ENCODE measurements at regions not wholly inside any gene's neighbourhood (a gene's known extent, or its start where the extent isn't known, plus 50 kb on each side); places are given as distances from the start of the nearest gene placed in this dataset.
"Not testable (repeated sequence)": the region's sequence is repeated elsewhere in the genome, so short reads cannot be mapped to it uniquely, and the experiment has no call there.

DNA sequence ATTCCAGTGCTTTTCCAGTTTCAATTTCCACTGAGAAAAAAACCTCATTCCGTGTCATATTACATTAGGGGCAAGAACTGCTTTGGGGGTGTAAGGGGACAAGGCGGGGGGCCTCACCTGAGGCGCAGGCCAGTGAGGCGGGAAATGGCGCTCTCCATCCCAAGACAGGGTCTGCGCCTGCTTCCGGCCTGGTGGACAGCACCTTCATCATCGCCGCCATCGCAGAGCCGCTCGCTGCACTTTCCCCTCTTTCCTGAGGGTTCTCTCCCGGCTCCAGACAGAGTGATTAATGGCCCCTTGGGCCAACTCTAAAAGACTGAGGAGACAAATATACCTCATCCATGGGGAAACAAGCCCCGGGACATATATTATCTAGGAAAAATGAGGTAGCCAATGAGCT, 270.0 kb upstream of the SOX4 start:
- Histone ChIP-seq H3K27me3 (no peaks in the 10 kb centered on the region), H3K27ac (no peak overlapping the region), H3K4me1 (no peaks in the 10 kb centered on the region), H3K9me3 (replicated peaks) (no peaks in the 10 kb centered on the region), H3K36me3 (no peaks in the 10 kb centered on the region), H3K4me3 (no peak overlapping the region)
- DNase-seq = no peak

DNA sequence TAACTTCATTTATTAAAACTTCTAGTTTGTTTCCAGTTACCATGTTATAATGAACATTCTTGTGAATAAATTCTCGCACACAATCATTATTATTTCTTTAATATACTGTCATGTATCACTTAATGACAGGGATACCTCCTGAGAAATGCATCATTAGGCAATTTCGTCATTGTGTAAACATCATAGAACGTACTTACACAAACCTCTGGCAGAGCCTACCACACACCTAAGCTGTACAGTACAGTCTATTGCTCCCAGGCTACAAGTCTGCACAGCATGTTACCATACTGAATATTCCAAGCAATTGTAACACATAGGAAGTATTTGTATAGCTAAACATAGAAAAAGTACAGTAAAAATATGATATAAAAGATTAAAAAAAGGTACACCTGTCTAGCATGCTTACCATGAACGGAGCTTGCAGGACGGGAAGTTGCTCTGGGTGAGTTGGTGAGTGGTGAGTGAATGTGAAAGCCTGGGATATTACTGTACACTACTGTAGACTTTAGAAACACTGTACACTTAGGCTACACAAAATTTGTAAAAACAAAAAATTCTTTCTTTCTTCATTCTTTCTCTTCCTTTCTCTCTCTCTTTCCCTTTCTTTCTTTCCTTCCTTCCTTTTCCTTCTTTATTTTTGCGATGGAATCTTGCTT, 268.2 kb upstream of the SOX4 start:
- Histone ChIP-seq H3K4me3 (no peak overlapping the region), H3K4me1 (no peaks in the 10 kb centered on the region), H3K27ac (no peak overlapping the region), H3K36me3 (no peaks in the 10 kb centered on the region), H3K9me3 (replicated peaks) (no peaks in the 10 kb centered on the region), H3K27me3 (no peaks in the 10 kb centered on the region)
- DNase-seq = no peak

DNA sequence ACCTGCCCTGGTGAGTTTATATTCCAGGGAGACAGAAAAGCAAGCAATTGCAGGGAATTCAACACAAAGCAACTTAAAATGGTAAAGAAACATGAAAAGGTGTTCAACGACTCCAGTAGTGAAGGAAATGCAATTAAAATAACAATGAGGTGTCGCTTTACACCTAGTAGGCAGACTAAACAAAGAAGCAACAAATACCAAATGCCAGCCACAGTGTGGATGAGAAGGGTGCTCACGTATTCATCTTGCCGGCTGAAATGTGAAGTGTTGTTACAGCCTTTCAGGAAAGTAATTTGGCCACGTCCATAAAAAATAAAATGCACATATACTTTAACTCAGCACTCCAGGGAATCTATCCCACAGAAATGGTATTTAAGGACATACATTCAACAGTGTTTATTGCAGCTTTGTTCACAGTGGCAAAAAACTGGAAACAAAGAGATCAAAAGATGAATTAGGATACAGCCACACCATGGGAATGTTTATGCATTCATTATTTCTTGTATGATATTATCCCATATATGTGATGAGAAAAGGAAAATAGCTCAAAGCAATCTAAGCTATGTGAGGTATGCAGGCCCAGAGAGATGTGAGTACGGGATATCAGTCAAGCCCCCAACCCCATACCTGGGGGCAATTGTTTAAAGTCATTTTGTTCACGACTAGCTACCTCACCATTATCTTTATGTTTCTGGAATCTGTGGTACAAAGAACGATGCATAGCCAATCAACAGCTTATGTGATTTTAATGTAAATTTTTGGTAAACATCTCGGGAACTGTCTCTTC, 266.0 kb upstream of the SOX4 start:
- Histone ChIP-seq H3K27ac (no peak overlapping the region), H3K4me1 (no peaks in the 10 kb centered on the region), H3K27me3 (no peaks in the 10 kb centered on the region), H3K4me3 (no peak overlapping the region), H3K36me3 (no peaks in the 10 kb centered on the region), H3K9me3 (replicated peaks) (no peaks in the 10 kb centered on the region)
- no peak for DNase-seq

DNA sequence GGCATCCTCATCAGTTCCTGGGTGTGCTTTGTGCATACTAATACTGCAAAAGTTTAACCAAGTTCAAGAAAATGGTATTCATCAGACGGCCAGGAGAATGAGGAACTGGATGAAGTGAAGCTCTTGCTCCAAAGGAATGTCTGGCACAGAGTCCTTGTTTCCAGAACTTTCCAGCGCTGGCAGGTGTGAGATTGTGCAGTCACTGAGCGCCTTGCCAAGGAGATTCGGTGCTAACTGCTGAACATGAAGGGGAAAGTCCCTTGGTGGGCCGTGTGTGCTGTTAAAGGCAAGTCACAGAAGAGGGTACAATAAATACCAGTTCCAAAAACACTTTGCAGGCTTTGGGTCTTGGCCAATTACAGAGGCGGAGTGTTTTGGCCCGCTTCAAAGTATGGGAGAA, 262.3 kb upstream of the SOX4 start:
- Histone ChIP-seq H3K9me3 (replicated peaks) (no peaks in the 10 kb centered on the region), H3K27ac (no peak overlapping the region), H3K4me3 (no peak overlapping the region), H3K4me1 (no peaks in the 10 kb centered on the region), H3K27me3 (no peaks in the 10 kb centered on the region), H3K36me3 (no peaks in the 10 kb centered on the region)
- DNase-seq = no peak

DNA sequence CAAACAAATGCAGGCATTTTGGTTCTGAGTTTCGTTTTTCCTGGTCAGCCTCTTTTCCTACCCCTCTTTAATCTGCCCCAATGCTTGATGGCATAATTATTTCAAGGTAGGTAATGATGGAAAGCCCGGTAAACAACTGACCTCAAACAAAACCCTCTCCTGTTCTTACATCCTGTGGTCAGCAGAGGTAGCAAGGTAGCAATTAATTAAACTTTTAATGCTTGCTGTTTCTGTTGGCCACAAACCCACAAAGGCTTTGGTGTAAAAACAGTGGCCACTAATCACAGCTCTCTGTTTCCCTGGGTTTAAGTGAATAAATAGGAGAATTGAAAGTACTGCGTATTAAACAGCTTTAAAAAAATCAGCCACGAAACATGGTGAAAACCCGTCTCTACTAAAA, 261.5 kb upstream of the SOX4 start:
- Histone ChIP-seq H3K27me3 (no peaks in the 10 kb centered on the region), H3K4me1 (no peaks in the 10 kb centered on the region), H3K9me3 (replicated peaks) (no peaks in the 10 kb centered on the region), H3K4me3 (no peak overlapping the region), H3K27ac (no peak overlapping the region), H3K36me3 (no peaks in the 10 kb centered on the region)
- no peak for DNase-seq

DNA sequence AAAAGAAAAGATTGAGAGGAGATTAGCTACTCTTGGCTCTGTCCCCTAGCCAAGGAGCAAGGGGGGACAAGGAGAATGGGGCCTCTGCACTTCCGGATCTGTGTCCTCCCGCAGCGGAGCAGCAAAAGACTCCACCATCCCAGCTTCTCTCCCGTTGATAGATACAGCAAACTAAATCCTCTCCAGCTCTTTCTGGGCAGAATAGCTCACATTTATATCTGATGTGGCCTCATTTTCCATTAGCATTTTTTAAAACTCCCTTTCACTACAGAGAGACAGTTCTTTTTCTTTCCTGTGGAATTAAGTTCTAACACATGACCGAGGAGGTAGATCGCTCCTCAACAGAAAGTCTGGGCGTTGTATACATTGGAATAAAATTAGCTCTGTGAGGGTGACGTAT, 260.9 kb upstream of the SOX4 start:
- Histone ChIP-seq H3K9me3 (replicated peaks) (no peaks in the 10 kb centered on the region), H3K36me3 (no peaks in the 10 kb centered on the region), H3K4me1 (no peaks in the 10 kb centered on the region), H3K27ac (no peak overlapping the region), H3K27me3 (no peaks in the 10 kb centered on the region), H3K4me3 (no peak overlapping the region)
- DNase-seq = no peak

DNA sequence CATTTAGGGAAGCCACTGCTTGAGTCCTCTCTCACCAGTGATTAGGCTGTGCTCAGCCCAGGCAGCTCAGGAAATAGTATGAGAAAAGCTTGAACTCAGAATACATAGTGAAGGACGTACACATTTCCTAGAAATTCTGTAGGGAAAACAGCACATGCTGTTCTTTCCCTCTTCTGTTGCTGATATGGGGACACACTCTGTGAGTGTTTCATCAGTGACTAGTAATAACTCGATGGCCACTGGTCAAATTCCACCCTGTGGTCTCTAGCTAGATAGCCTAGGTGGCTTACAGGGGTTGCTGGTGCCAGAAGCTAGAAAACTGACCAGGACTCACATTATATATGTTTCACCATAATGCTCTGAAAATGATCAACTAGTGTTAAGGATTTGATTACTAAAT, 259.8 kb upstream of the SOX4 start:
- no peak for DNase-seq

DNA sequence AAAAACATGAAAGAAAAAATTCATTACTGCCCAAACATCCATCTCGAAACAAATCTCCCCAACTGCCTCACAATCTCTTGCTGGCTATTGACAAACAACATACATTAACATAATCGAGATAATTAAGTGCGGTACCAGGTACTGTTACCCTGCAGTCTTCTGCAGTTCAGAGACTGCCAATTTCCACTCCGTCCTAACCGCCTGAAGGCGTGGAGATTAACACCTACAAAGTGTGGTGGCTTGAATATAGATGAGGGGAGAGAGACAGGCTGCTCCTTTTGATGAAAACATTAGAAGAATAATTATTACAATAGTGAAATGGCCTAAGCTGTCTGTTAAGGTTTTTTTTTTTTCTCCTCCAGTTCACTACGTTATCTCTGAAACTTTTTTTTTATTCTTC, 258.9 kb upstream of the SOX4 start:
- no peaks in the 10 kb centered on the region for H3K4me1 ChIP-seq
- no peaks in the 10 kb centered on the region for H3K36me3 ChIP-seq
- H3K9me3 ChIP-seq (replicated peaks) = no peaks in the 10 kb centered on the region
- no peak for DNase-seq
- no peak overlapping the region for H3K4me3 ChIP-seq
- no peaks in the 10 kb centered on the region for H3K27me3 ChIP-seq
- H3K27ac ChIP-seq = no peak overlapping the region

More for the DNA sequence above, 259.8 kb upstream of the SOX4 start:
- H3K27ac ChIP-seq = no peak overlapping the region
- H3K4me3 ChIP-seq = no peak overlapping the region
- no peaks in the 10 kb centered on the region for H3K27me3 ChIP-seq
- no peaks in the 10 kb centered on the region for H3K4me1 ChIP-seq
- H3K9me3 ChIP-seq (replicated peaks) = no peaks in the 10 kb centered on the region
- H3K36me3 ChIP-seq = no peaks in the 10 kb centered on the region

DNA sequence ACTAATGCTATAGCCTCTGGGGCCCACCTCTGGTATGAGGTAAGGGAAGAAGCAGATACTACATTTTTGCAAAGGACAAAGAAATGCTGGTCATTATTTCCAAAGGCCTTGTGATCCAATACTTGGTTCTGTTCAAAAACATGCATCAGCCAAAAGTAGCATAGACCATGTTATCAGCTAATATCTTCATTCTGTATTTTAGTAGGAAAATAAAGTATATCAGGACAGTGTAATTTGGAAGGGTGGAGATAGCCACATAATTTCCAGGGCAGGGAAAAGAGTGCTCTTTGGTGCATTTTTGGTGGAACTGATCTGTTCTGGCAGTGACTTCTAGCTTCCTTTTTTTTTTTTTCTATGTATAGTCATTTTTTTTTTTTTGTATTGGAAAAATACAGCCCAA, 258.0 kb upstream of the SOX4 start:
- Histone ChIP-seq H3K4me3 (no peak overlapping the region), H3K36me3 (no peaks in the 10 kb centered on the region), H3K27me3 (no peaks in the 10 kb centered on the region), H3K4me1 (no peaks in the 10 kb centered on the region), H3K9me3 (replicated peaks) (no peaks in the 10 kb centered on the region), H3K27ac (no peak overlapping the region)
- DNase-seq = no peak

DNA sequence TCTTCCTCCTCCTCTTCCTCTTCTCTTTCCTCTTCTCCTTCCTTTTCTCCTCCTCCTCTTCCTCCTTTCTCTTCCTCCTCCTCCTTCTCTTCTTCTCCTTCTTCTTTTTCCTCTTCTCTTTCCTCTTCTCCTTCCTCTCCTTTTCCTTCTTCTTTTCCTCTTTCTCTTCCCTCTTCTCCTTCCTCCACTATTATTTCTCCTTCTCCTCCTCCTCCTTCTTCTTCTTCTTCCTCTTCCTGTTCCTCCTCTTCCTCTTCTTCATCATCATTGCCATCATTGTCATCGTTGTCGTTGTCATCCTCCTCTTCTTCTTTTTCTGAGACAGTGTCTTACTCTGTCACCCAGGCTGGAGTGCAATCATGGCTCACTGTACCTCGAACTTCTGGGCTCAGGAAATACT, 256.3 kb upstream of the SOX4 start:
- no peak overlapping the region for H3K27ac ChIP-seq
- no peak overlapping the region for H3K4me3 ChIP-seq
- H3K36me3 ChIP-seq = no peaks in the 10 kb centered on the region
- no peaks in the 10 kb centered on the region for H3K27me3 ChIP-seq
- H3K4me1 ChIP-seq = no peaks in the 10 kb centered on the region
- no peak for DNase-seq
- no peaks in the 10 kb centered on the region for H3K9me3 ChIP-seq (replicated peaks)

DNA sequence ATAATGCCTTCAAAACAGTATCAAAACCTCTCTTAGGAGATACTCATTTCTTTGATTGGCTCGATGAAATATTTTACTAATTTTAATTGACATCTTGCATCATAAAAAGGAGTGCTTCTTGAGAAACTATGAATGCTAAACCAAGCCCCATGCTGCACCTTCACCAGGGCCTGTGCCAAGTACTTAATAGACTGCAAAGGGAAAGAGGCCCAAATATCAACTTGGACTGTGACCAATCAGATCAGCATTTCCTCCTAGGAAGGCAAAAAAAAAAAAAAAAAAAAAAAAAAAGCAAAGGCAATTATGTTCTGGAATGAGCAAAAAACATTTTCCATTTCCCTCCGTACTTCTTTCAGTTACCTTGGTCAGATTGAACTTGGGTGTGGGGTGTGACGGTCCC, 253.0 kb upstream of the SOX4 start:
- Histone ChIP-seq H3K4me1 (no peaks in the 10 kb centered on the region), H3K27me3 (no peaks in the 10 kb centered on the region), H3K27ac (no peak overlapping the region), H3K36me3 (no peaks in the 10 kb centered on the region), H3K9me3 (replicated peaks) (no peaks in the 10 kb centered on the region), H3K4me3 (no peak overlapping the region)
- DNase-seq = no peak

DNA sequence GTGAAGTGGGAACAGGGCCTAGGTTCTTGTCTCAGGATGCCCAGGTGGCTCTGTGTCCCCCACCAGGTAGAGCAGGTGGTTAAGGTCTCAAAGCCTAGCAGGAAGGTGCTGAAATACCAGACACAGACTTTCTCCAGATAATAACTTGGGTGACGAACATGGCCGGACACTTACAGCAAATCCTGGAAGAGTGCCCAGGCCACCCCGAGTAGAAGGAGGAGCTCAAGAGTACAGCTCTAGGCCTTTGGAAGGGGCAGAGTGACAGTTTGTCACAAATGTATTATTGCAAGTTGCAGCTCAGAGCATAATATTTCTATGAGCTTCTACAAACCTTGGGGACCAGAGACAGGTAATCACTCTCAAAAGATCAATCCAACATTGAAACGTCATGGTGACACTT, 251.6 kb upstream of the SOX4 start:
- no peak for DNase-seq
- Histone ChIP-seq H3K36me3 (no peaks in the 10 kb centered on the region), H3K9me3 (replicated peaks) (no peaks in the 10 kb centered on the region), H3K27ac (no peak overlapping the region), H3K4me3 (no peak overlapping the region), H3K27me3 (no peaks in the 10 kb centered on the region), H3K4me1 (no peaks in the 10 kb centered on the region)

DNA sequence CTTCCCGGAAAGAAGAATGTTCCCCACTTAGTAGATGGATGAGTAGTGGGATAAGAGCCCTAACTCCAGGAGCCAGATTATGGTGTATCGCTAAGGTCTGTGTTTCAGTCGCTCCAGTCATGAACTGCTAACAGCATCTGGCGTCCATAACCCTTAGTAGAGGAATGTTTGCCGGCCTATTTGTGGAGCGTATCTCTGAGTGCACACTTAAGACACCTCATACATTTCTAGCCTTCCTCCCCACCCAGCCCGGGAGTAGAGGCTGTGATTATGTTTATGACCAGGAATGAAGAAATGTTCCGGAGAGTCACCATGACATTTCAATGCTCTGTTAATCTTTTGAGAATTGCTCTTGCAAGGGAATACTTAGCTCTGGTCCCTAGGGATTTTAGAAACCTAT, 251.1 kb upstream of the SOX4 start:
- no peaks in the 10 kb centered on the region for H3K4me1 ChIP-seq
- H3K27me3 ChIP-seq = no peaks in the 10 kb centered on the region
- DNase-seq = no peak
- no peaks in the 10 kb centered on the region for H3K9me3 ChIP-seq (replicated peaks)
- no peak overlapping the region for H3K27ac ChIP-seq
- H3K36me3 ChIP-seq = no peaks in the 10 kb centered on the region
- no peak overlapping the region for H3K4me3 ChIP-seq

DNA sequence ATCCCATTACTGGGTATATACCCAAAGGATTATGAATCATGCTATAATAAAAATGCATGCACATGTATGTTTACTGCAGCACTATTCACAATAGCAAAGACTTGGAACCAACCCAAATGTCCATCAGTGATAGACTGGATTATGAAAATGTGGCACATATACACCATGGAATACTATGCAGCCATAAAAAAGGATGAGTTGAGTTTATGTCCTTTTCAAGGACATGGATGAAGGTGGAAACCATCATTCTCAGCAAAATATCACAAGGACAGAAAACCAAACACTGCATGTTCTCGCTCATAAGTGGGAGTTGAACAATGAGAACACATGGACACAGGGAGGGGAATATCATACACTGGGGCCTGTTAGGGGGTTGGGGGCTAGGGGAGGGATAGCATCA, 247.8 kb upstream of the SOX4 start:
- not testable (repeated sequence) for H3K27ac ChIP-seq; H3K27me3 ChIP-seq; H3K9me3 ChIP-seq (replicated peaks); H3K4me3 ChIP-seq; H3K36me3 ChIP-seq; H3K4me1 ChIP-seq; DNase-seq

DNA sequence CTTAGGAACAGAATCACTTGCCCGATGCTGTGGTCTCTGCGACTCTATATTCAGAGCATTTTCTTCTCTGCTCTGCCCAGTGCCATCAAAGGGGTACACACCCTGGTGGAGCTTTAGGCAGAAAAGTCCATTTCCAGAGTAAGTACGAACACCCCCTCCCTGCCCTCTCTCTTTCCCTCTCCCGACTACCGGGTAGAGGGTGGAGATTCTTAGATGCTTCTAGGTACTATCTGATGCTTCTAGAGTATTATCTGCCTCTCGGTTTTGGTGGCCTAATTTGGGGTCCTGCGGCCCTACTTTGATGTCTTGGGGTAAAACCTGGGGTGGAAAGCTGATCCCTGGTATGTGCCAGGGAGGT, 245.4 kb upstream of the SOX4 start:
- H3K4me1 ChIP-seq = no peaks in the 10 kb centered on the region
- no peak for DNase-seq

More for the DNA sequence above, 245.4 kb upstream of the SOX4 start:
- H3K4me3 ChIP-seq = no peak overlapping the region
- no peak overlapping the region for H3K27ac ChIP-seq
- H3K36me3 ChIP-seq = no peaks in the 10 kb centered on the region
- no peaks in the 10 kb centered on the region for H3K9me3 ChIP-seq (replicated peaks)
- no peaks in the 10 kb centered on the region for H3K27me3 ChIP-seq
